C4-2B (cell line): ENCODE measurements at regions not wholly inside any gene's neighbourhood (a gene's known extent, or its start where the extent isn't known, plus 50 kb on each side); places are given as distances from the start of the nearest gene placed in this dataset.

ENCODE experiments used
- ZFX ChIP-seq: fragments of 450-650 bp; IDR thresholded peaks from 2 replicates; pipeline ENCODE4 v1.6.1; 2017
- TF ChIP-seq, protein P1 (sequence below): fragments of 450-650 bp; conservative IDR thresholded peaks from 2 replicates; pipeline ENCODE4 v1.5.1; 2017; ENCODE audit warnings: mild to moderate bottlenecking

DNA sequence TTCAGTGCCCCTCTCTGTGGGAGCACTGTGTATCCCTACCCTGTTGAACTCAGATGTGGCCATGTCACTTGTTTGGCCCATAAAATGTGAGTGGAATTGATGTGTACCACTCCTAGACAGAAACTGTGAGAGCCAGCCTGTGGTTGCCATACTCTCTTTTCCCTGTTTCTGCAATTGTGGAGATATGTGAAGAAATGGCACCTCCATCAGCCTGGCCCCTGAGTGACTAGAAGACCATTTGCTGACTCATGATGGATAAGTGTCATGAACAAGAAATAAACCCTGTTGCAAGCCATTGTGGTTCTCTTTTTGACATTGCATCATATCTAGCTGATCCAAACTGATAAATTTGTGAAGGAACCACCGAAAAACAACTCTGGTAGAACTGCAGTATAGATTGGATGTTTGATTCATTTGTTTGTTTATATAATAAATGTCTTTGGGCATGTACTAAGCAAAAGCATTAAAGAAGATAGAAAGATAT is 193.7 kb upstream of the FOXN2 start:
- TF ChIP-seq, protein P1, sequence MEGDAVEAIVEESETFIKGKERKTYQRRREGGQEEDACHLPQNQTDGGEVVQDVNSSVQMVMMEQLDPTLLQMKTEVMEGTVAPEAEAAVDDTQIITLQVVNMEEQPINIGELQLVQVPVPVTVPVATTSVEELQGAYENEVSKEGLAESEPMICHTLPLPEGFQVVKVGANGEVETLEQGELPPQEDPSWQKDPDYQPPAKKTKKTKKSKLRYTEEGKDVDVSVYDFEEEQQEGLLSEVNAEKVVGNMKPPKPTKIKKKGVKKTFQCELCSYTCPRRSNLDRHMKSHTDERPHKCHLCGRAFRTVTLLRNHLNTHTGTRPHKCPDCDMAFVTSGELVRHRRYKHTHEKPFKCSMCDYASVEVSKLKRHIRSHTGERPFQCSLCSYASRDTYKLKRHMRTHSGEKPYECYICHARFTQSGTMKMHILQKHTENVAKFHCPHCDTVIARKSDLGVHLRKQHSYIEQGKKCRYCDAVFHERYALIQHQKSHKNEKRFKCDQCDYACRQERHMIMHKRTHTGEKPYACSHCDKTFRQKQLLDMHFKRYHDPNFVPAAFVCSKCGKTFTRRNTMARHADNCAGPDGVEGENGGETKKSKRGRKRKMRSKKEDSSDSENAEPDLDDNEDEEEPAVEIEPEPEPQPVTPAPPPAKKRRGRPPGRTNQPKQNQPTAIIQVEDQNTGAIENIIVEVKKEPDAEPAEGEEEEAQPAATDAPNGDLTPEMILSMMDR, result no peak
- TF ChIP-seq ZFX, result no peak
